ENCODE measurements at regions not wholly inside any gene's neighbourhood (a gene's known extent, or its start where the extent isn't known, plus 50 kb on each side); places are given as distances from the start of the nearest gene placed in this dataset.

GRCh38 chr21:23644768-23645167, 1962.5 kb downstream of the MRPL39 start:
- TF ChIP-seq GATA2 (IDR thresholded peaks at IDR 0.05; ENCODE audit: low read depth, low read length) = no peak
- no peak for TF ChIP-seq GATA3 (IDR thresholded peaks at IDR 0.05; ENCODE audit: low read depth, low read length)
